ENCODE measurements at regions not wholly inside any gene's neighbourhood (a gene's known extent, or its start where the extent isn't known, plus 50 kb on each side); places are given as distances from the start of the nearest gene placed in this dataset.

DNA sequence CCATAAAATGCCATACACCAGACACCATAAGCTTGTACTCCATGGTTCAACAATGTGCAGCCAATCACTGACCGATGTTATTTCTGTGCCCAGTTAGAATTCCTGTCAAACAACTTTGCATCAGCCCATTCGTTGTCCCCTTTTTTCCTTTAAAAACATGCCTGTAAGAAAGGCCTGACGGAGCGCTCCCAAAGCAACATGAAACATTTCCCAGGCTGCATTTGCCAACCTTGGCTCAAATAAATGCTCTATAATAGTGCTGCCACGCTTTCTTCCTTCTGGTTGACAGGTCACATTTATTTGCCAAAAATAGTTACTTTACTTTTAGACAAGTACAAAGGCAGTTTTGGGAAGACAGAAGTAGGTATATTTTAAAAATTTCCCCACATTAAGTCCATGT is 735.6 kb upstream of the PTPRD start:
- TF ChIP-seq, protein P1, sequence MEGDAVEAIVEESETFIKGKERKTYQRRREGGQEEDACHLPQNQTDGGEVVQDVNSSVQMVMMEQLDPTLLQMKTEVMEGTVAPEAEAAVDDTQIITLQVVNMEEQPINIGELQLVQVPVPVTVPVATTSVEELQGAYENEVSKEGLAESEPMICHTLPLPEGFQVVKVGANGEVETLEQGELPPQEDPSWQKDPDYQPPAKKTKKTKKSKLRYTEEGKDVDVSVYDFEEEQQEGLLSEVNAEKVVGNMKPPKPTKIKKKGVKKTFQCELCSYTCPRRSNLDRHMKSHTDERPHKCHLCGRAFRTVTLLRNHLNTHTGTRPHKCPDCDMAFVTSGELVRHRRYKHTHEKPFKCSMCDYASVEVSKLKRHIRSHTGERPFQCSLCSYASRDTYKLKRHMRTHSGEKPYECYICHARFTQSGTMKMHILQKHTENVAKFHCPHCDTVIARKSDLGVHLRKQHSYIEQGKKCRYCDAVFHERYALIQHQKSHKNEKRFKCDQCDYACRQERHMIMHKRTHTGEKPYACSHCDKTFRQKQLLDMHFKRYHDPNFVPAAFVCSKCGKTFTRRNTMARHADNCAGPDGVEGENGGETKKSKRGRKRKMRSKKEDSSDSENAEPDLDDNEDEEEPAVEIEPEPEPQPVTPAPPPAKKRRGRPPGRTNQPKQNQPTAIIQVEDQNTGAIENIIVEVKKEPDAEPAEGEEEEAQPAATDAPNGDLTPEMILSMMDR (IDR thresholded peaks at IDR 0.05): no peak
- no peak for TF ChIP-seq POLR2A (IDR thresholded peaks at IDR 0.05)
